Type B pancreatic cell (in vitro differentiated cells): ENCODE measurements at regions not wholly inside any gene's neighbourhood (a gene's known extent, or its start where the extent isn't known, plus 50 kb on each side); places are given as distances from the start of the nearest gene placed in this dataset.

Experiments
- DNase-seq: peaks from one replicate; pipeline ENCODE4 v3.0.0; 2021; ENCODE audit warnings: mixed read lengths; ENCODE audit not compliant: unreplicated experiment; ENCODE audit errors: extremely low spot score
- H3K27ac Mint-ChIP-seq: 2 replicates; pipeline ENCODE4 v1.8.0; 2021; ENCODE audit warnings: mild to moderate bottlenecking, mixed read lengths
- H3K27me3 Mint-ChIP-seq: 2 replicates; pipeline ENCODE4 v1.8.0; 2021; ENCODE audit warnings: mixed read lengths
- H3K36me3 Mint-ChIP-seq: 2 replicates; pipeline ENCODE4 v1.8.0; 2021; ENCODE audit warnings: mixed read lengths
- H3K4me1 Mint-ChIP-seq: one replicate; pipeline ENCODE4 v1.8.0; 2021; ENCODE audit warnings: mixed read lengths; ENCODE audit not compliant: unreplicated experiment
- H3K4me3 Mint-ChIP-seq: 2 replicates; pipeline ENCODE4 v1.8.0; 2021; ENCODE audit warnings: mild to moderate bottlenecking, mixed read lengths
- H3K9me3 Mint-ChIP-seq: 2 replicates; pipeline ENCODE4 v1.8.0; 2021; ENCODE audit warnings: mixed read lengths
- CTCF ChIP-seq: fragments of 200-600 bp; sonication (generic); conservative IDR thresholded peaks from 2 replicates; pipeline ENCODE4 v1.5.0; 2021; ENCODE audit warnings: antibody characterized with exemption, mild to moderate bottlenecking

GRCh38 chr13:104953588-104953987 is 1581.9 kb downstream of the EFNB2 start:
- no peak for TF ChIP-seq CTCF
- Mint-ChIP-seq H3K27me3 (no peaks in the 10 kb centered on the region), H3K36me3 (peaks cover 5% of the 10 kb centered on the region)

GRCh38 chr13:104949840-104950740 is 1585.4 kb downstream of the EFNB2 start:
- H3K4me1 Mint-ChIP-seq = peaks cover 8% of the 10 kb centered on the region
- H3K36me3 Mint-ChIP-seq = peaks cover 3% of the 10 kb centered on the region
- H3K27me3 Mint-ChIP-seq = no peaks in the 10 kb centered on the region
- no peak for TF ChIP-seq CTCF
- peaks cover 4% of the 10 kb centered on the region for H3K9me3 Mint-ChIP-seq
- no peak overlapping the region for H3K27ac Mint-ChIP-seq
- DNase-seq = no peak
- no peak overlapping the region for H3K4me3 Mint-ChIP-seq

More at GRCh38 chr13:104953588-104953987, 1581.9 kb downstream of the EFNB2 start:
- Mint-ChIP-seq H3K27ac (no peak overlapping the region), H3K4me1 (peaks cover 10% of the 10 kb centered on the region), H3K9me3 (peaks cover 13% of the 10 kb centered on the region), H3K4me3 (no peak overlapping the region)
- no peak for DNase-seq

- Mint-ChIP-seq H3K4me3 (no peak overlapping the region), H3K36me3 (no peaks in the 10 kb centered on the region), H3K27me3 (no peaks in the 10 kb centered on the region), H3K9me3 (no peaks in the 10 kb centered on the region), H3K4me1 (no peaks in the 10 kb centered on the region), H3K27ac (no peak overlapping the region)
- DNase-seq = no peak
- no peak for TF ChIP-seq CTCF
Measured at GRCh38 chr13:104944176-104944575, 1591.3 kb downstream of the EFNB2 start.

- H3K27ac Mint-ChIP-seq = no peak overlapping the region
- H3K36me3 Mint-ChIP-seq = no peaks in the 10 kb centered on the region
- H3K4me3 Mint-ChIP-seq = no peak overlapping the region
- no peak for TF ChIP-seq CTCF
- H3K27me3 Mint-ChIP-seq = no peaks in the 10 kb centered on the region
- no peaks in the 10 kb centered on the region for H3K4me1 Mint-ChIP-seq
- H3K9me3 Mint-ChIP-seq = no peaks in the 10 kb centered on the region
- no peak for DNase-seq
Measured at GRCh38 chr13:104943331-104943730, 1592.1 kb downstream of the EFNB2 start.

GRCh38 chr13:104937881-104938280 is 1597.6 kb downstream of the EFNB2 start:
- no peak overlapping the region for H3K27ac Mint-ChIP-seq
- H3K4me1 Mint-ChIP-seq = no peaks in the 10 kb centered on the region
- H3K4me3 Mint-ChIP-seq = no peak overlapping the region
- peaks cover 5% of the 10 kb centered on the region for H3K9me3 Mint-ChIP-seq
- no peaks in the 10 kb centered on the region for H3K36me3 Mint-ChIP-seq
- H3K27me3 Mint-ChIP-seq = no peaks in the 10 kb centered on the region
- TF ChIP-seq CTCF = no peak
- DNase-seq = no peak
